CD4-positive, alpha-beta T cell (primary cell): ENCODE measurements at regions not wholly inside any gene's neighbourhood (a gene's known extent, or its start where the extent isn't known, plus 50 kb on each side); places are given as distances from the start of the nearest gene placed in this dataset.

ENCODE experiments used
- ATAC-seq: fragments of 200-7000 bp; cut with Tn5 transposase; one replicate; pipeline ENCODE4 v1.10.0; 2022; ENCODE audit warnings: mild to moderate bottlenecking; ENCODE audit not compliant: poor library complexity
- CTCF ChIA-PET: fragments of 350-600 bp; sonication (Branson Sonifier 250); formaldehyde crosslinking; loops from one replicate; lab custom pipeline; 2021; ENCODE audit warnings: antibody characterized with exemption, inconsistent platforms; lab: Charles Lee
- POLR2A ChIA-PET: fragments of 350-600 bp; sonication (Branson Sonifier 250); formaldehyde crosslinking; loops from one replicate; lab custom pipeline; 2021; ENCODE audit warnings: antibody characterized with exemption, inconsistent platforms; lab: Charles Lee
- DNase-seq, 14 experiments: peaks; one replicate each; pipeline ENCODE4 v3.0.0-alpha.2; 2013 to 2020; ENCODE audit warnings: mixed read lengths in 2 of 14
- H3K27ac ChIP-seq, 2 donors: one replicate each; pipeline versions ENCODE4 v1.5.1 to v1.7.0; 2013; ENCODE audit warnings: low read length in 2 of 2, low read depth in 1 of 2, mild to moderate bottlenecking in 1 of 2
- H3K27me3 ChIP-seq, 2 experiments: 1 replicate in 1 of 2; 2 replicates in 1 of 2; pipeline versions ENCODE4 v1.6.1 to v1.7.0; 2013; ENCODE audit warnings: low read length in 2 of 2, control low read depth in 1 of 2, mild to moderate bottlenecking in 1 of 2, moderate library complexity in 1 of 2; ENCODE audit not compliant: insufficient read depth in 2 of 2, control insufficient read depth in 1 of 2
- H3K36me3 ChIP-seq: one replicate; pipeline ENCODE4 v1.6.1; 2013; ENCODE audit warnings: low read length, control low read depth; ENCODE audit not compliant: insufficient read depth
- H3K4me1 ChIP-seq: one replicate; pipeline ENCODE4 v1.6.1; 2013; ENCODE audit warnings: low read length, control low read depth; ENCODE audit not compliant: insufficient read depth
- H3K4me3 ChIP-seq: one replicate; pipeline ENCODE4 v1.5.1; 2013; ENCODE audit warnings: mild to moderate bottlenecking, low read length, moderate library complexity
- H3K9me3 ChIP-seq, 2 experiments: 1 replicate in 1 of 2; 2 replicates in 1 of 2; pipeline versions ENCODE4 v1.6.1 to v1.7.0; 2013; ENCODE audit warnings: low read length in 2 of 2, mild to moderate bottlenecking in 2 of 2, control low read depth in 1 of 2, moderate library complexity in 1 of 2; ENCODE audit not compliant: control insufficient read depth in 1 of 2, insufficient read depth in 1 of 2
- H3K27ac Mint-ChIP-seq: one replicate; pipeline ENCODE4 v1.8.0; 2020; ENCODE audit warnings: mixed read lengths
- H3K27me3 Mint-ChIP-seq: one replicate; pipeline ENCODE4 v1.8.0; 2021; ENCODE audit warnings: mixed read lengths
- H3K36me3 Mint-ChIP-seq: one replicate; pipeline ENCODE4 v1.8.0; 2021; ENCODE audit warnings: low read depth, mixed read lengths
- H3K4me1 Mint-ChIP-seq: one replicate; pipeline ENCODE4 v1.8.0; 2021; ENCODE audit warnings: low read depth, mixed read lengths
- H3K4me3 Mint-ChIP-seq: one replicate; pipeline ENCODE4 v1.8.0; 2020; ENCODE audit warnings: mild to moderate bottlenecking, mixed read lengths
- H3K9me3 Mint-ChIP-seq: one replicate; pipeline ENCODE4 v1.8.0; 2020; ENCODE audit warnings: mixed read lengths
- intact Hi-C, 2 experiments: fragments of 100-400 bp; cut with DNase I in 1 of 2; cut with micrococcal nuclease in 1 of 2; formaldehyde crosslinking; loops; one replicate each; pipeline versions ENCODE4 v1.15.1 to v1.9.0; 2023 to 2025; cut with DNase I, micrococcal nuclease
- TF ChIP-seq, protein P1 (sequence below): fragments of 200-600 bp; IDR thresholded peaks from one replicate; pipeline ENCODE4 v1.8.0; 2022; ENCODE audit warnings: antibody characterized with exemption, mild to moderate bottlenecking

DNA sequence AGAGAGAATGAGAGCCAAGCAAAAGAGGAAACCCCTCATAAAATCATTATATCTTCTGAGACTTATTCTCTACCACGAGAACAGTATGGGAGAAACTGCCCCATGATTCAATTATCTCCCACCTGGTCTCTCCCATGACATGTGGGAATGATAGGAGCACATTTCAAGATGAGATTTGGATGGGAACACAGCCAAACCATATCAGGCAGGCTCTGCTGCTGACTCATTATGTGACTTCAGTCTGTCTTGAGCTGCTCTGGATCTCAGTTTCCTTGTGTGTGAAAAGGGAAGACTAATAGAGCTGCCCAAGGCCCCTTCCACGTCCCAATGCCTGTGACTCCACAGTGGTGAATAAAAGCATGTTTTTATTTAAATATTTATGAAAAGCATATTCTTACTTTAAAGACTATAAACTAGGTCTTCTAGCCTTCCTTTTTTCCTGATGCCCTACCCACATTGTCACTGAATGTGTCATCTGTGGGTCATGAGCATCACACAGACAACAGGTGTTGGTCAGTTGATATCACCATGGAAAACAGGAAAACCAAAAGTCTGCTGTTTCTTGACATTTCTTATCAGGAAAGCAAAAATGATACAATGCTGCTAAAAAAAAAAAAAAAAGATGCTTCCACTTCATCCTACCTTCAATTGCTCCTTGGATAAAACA lies 96.0 kb upstream of the PPP2R3A start:
- Histone ChIP-seq H3K9me3 (no peaks in the 10 kb centered on the region), H3K4me1 (no peaks in the 10 kb centered on the region), H3K36me3 (no peaks in the 10 kb centered on the region), H3K4me3 (no peak overlapping the region), H3K27me3 (no peaks in the 10 kb centered on the region), H3K27ac (no peak overlapping the region)
- no peaks in the 10 kb centered on the region for H3K4me1 Mint-ChIP-seq
- H3K36me3 Mint-ChIP-seq, result no peaks in the 10 kb centered on the region
- intact Hi-C loops, result no loop called here
- H3K9me3 Mint-ChIP-seq, result peaks cover 15% of the 10 kb centered on the region
- ChIA-PET CTCF (no interaction called here), POLR2A (no interaction called here)
- no peak overlapping the region for H3K4me3 Mint-ChIP-seq
- no peak overlapping the region for H3K27ac Mint-ChIP-seq
- ATAC-seq (no peak), DNase-seq (no peak)
- H3K27me3 Mint-ChIP-seq, result peaks cover 10% of the 10 kb centered on the region
- TF ChIP-seq, protein P1, sequence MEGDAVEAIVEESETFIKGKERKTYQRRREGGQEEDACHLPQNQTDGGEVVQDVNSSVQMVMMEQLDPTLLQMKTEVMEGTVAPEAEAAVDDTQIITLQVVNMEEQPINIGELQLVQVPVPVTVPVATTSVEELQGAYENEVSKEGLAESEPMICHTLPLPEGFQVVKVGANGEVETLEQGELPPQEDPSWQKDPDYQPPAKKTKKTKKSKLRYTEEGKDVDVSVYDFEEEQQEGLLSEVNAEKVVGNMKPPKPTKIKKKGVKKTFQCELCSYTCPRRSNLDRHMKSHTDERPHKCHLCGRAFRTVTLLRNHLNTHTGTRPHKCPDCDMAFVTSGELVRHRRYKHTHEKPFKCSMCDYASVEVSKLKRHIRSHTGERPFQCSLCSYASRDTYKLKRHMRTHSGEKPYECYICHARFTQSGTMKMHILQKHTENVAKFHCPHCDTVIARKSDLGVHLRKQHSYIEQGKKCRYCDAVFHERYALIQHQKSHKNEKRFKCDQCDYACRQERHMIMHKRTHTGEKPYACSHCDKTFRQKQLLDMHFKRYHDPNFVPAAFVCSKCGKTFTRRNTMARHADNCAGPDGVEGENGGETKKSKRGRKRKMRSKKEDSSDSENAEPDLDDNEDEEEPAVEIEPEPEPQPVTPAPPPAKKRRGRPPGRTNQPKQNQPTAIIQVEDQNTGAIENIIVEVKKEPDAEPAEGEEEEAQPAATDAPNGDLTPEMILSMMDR, result no peak

DNA sequence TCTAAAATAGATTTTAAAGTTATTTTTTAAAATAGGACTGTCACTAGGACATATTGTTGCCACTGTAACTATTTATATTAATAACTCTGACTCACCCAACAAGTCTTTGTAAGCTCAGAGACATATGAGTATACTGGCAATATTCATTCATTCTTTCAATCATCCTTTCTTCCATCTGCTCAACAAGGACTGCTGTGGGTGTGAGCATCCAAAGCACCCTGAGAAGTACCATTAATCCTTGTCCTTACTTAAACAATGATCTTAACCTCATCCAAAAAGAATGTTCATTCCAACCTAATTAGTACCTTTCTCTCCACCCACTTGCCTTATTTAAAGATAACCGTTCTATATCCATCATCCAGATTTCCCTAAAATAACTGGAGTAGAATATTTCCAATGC lies 94.2 kb upstream of the PPP2R3A start:
- Mint-ChIP-seq H3K27me3 (peaks cover 10% of the 10 kb centered on the region), H3K4me1 (no peaks in the 10 kb centered on the region), H3K4me3 (no peak overlapping the region), H3K9me3 (peaks cover 13% of the 10 kb centered on the region), H3K27ac (no peak overlapping the region), H3K36me3 (no peaks in the 10 kb centered on the region)
- DNase-seq (no peak), ATAC-seq (no peak)
- no peaks in the 10 kb centered on the region for H3K27me3 ChIP-seq
- TF ChIP-seq, protein P1, result no peak
- intact Hi-C loops, result no loop called here
- no peak overlapping the region for H3K27ac ChIP-seq
- H3K36me3 ChIP-seq, result no peaks in the 10 kb centered on the region
- H3K4me1 ChIP-seq, result no peaks in the 10 kb centered on the region
- H3K9me3 ChIP-seq, result no peaks in the 10 kb centered on the region
- no peak overlapping the region for H3K4me3 ChIP-seq
- POLR2A ChIA-PET, result no interaction called here
- CTCF ChIA-PET, result no interaction called here

GRCh38 chr3:135874035-135874434 lies 91.5 kb upstream of the PPP2R3A start:
- H3K9me3 Mint-ChIP-seq, result peaks cover 10% of the 10 kb centered on the region
- no peak overlapping the region for H3K4me3 Mint-ChIP-seq
- Histone ChIP-seq H3K4me1 (no peaks in the 10 kb centered on the region), H3K4me3 (no peak overlapping the region), H3K27ac (no peak overlapping the region), H3K36me3 (no peaks in the 10 kb centered on the region), H3K9me3 (no peaks in the 10 kb centered on the region), H3K27me3 (no peaks in the 10 kb centered on the region)
- intact Hi-C loops, result no loop called here
- no peak for ATAC-seq
- H3K4me1 Mint-ChIP-seq, result no peaks in the 10 kb centered on the region
- H3K36me3 Mint-ChIP-seq, result no peaks in the 10 kb centered on the region
- ChIA-PET CTCF (no interaction called here), POLR2A (no interaction called here)
- DNase-seq, result no peak
- peaks cover 3% of the 10 kb centered on the region for H3K27me3 Mint-ChIP-seq
- TF ChIP-seq, protein P1, result no peak
- H3K27ac Mint-ChIP-seq, result no peak overlapping the region
